Astrocyte of the cerebellum (primary cell): ENCODE measurements at regions not wholly inside any gene's neighbourhood (a gene's known extent, or its start where the extent isn't known, plus 50 kb on each side); places are given as distances from the start of the nearest gene placed in this dataset.

Experiments used
- DNase-seq: peaks from one replicate; pipeline ENCODE4 v3.0.0-alpha.2; 2011; ENCODE audit warnings: low read depth
- H3K4me3 ChIP-seq: 2 replicates; pipeline ENCODE4 v1.5.1; 2011; ENCODE audit warnings: mild to moderate bottlenecking, low read depth, low read length, moderate library complexity
- in situ Hi-C: cut with HindIII; loops from 2 replicates; pipeline ENCODE4 v1.10.0; 2017; ENCODE audit warnings: low sequenced_read_pairs
- TF ChIP-seq, protein P1 (sequence below): IDR thresholded peaks from 2 replicates; pipeline ENCODE4 v1.5.1; 2012; ENCODE audit warnings: low read length, low read depth, moderate library complexity, mild to moderate bottlenecking; ENCODE audit errors: missing control alignments

DNA sequence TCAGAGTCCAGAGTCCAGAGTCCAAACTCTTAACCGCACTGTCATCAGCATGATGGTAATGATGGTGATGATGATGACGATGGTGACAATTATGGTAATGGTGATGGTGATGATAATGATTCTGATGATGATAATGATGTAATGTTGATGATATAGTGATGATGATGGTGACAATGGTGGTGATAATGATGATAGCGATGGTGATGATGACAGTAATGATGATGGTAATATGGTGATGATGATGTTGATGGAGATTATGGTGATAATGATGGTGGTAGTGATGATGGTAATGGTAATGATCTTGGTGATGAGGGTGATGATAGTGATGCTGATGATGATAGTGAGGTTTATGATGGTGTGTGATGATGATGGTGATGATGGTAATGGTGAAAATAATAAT lies 367.8 kb upstream of the CDH4 start:
- no peak overlapping the region for H3K4me3 ChIP-seq
- DNase-seq, result no peak
- in situ Hi-C loops, result no loop called here
- TF ChIP-seq, protein P1, sequence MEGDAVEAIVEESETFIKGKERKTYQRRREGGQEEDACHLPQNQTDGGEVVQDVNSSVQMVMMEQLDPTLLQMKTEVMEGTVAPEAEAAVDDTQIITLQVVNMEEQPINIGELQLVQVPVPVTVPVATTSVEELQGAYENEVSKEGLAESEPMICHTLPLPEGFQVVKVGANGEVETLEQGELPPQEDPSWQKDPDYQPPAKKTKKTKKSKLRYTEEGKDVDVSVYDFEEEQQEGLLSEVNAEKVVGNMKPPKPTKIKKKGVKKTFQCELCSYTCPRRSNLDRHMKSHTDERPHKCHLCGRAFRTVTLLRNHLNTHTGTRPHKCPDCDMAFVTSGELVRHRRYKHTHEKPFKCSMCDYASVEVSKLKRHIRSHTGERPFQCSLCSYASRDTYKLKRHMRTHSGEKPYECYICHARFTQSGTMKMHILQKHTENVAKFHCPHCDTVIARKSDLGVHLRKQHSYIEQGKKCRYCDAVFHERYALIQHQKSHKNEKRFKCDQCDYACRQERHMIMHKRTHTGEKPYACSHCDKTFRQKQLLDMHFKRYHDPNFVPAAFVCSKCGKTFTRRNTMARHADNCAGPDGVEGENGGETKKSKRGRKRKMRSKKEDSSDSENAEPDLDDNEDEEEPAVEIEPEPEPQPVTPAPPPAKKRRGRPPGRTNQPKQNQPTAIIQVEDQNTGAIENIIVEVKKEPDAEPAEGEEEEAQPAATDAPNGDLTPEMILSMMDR, result no peak

DNA sequence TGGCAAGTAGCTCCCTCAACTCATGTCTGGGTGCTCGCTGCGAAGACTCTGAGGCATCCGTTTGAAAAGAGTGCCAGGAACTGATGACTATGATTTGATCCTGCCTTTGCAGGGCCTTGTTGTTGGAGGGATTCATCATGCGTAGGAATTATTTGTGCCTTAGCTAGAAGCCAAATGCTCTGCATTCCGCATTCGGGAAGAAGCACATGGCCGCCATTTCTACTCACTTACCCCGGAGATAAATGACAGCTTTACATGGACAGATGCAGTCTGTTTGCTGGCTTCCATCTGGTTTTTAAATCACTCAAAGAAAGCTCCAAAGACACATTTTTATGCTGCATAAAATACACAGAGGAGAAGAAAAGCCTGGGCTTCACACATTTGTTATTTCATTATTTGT lies 363.3 kb upstream of the CDH4 start:
- TF ChIP-seq, protein P1, result no peak
- in situ Hi-C loops, result no loop called here
- DNase-seq, result no peak

DNA sequence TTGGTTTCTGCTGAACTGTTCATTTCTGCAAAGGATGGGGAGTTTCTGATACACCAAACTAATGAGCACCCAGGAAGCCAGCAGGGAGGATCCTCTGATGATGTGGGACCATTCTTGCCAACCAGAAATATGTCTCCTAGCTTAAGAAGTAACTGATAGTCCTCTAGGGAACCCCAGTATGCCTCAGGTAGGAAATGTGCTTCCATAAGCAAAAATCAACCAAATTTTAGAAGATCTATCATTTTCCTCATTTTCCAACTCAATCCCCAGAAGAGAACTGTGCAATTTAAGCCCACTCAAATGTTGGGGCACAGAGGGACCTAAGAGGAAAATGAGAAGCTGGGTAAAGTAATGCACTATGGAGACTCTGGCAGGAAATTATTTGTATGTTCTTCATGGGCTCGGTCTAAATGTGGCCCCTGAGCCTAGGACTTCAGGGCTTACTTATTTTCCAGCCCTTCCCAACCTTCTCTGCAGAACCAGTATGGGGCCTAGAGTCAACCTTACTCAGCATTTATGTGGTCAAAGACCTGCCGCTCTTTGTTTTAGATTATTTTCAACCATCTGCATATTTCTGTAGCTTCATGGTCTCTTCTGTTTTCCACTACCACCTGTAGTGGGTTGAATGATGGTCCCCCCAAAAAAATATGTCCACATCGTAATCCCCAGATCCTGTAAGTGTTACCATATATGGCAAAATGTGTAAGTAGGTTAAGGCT lies 359.8 kb upstream of the CDH4 start:
- in situ Hi-C loops, result no loop called here
- no peak for DNase-seq
- H3K4me3 ChIP-seq, result no peak overlapping the region
- TF ChIP-seq, protein P1, result no peak

More for the DNA sequence above, 363.3 kb upstream of the CDH4 start:
- H3K4me3 ChIP-seq, result no peak overlapping the region

DNA sequence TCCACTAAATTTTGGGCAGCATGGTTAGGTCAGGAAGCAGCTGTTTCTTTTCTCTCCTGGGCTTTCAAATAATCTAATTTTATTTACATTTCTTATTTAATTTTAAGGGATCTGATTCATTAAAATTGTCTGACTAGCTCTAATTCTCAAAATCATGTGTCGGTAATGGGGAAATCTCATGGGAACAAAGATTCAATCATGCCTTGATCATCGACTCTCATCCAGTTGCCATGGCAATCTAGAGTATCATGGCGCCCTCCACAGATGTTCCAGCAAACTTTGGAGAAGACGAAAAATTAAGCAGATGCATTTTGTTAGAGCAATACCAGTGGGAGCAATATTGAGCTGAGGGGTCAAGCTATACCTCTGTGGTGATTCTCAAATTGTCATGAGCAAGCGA lies 358.0 kb upstream of the CDH4 start:
- H3K4me3 ChIP-seq, result no peak overlapping the region
- no peak for DNase-seq
- TF ChIP-seq, protein P1, result no peak
- in situ Hi-C loops, result no loop called here

GRCh38 chr20:60895363-60896079 lies 356.5 kb upstream of the CDH4 start:
- in situ Hi-C loops, result no loop called here

DNA sequence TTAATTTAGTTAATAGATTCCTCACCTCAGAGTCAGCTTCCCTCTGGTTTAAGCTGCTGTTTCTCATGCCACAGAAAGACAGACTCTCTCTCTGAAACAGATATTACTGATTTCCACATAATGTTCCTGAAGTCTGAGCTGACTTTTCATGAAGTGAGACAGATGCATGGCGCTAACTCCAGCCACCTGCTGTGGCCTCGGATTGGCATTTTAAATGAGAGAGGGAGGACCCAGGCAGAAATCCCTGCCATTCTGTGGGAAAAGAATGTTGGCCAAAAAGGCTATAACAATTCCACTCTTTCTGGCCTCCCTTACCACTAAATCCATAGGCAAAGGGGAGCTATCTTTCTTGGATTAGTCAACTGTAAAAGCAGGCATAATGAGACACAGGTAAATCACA lies 354.1 kb upstream of the CDH4 start:
- DNase-seq, result no peak
- no peak overlapping the region for H3K4me3 ChIP-seq
- in situ Hi-C loops, result no loop called here
- TF ChIP-seq, protein P1, result no peak

More at GRCh38 chr20:60895363-60896079, 356.5 kb upstream of the CDH4 start:
- TF ChIP-seq, protein P1, result no peak
- no peak overlapping the region for H3K4me3 ChIP-seq
- DNase-seq, result no peak
